ENCODE measurements at regions not wholly inside any gene's neighbourhood (a gene's known extent, or its start where the extent isn't known, plus 50 kb on each side); places are given as distances from the start of the nearest gene placed in this dataset.

DNA sequence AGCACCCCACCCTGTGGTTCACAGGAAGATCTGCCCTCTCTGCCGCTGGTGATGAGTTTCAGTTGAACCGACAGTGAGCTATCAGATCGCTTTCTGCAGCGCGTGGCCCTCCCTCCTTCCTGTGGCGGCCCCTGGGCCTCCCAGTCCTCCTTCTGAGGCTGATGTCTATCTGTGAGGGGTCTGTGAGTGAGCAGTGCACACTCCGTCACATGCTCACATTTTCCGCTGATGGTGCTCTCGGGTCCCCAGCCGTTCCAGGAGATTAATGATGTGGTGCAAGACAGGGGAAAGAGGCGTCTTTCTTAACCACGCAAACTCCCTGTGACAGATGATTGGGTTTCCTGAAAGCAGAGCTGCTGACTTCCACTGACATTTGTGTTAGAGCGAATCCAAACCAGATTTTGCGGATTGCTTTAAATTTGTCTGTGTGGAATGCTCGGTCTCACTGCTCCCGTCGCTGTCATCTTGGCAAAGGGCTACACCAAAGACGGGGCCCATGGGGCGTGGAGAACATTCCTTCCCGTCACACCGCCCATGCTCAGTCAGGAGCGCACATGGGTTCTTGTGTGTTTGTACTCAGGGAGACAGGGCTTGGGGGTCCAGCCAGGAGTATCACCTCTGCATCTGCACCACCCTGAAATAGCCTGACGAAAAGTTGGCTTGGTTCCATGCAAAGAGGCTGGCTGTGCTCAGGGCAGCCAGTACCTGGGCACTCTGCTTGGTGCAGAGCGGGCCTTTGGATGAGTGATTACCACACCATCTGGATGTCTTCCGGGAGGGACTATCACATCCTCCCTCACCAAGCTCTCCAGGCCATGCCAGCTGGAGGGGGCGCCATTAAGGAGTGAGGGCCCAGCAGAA is 154.7 kb upstream of the HS6ST1 start:
- Histone ChIP-seq H3K27me3 (ENCODE audit: low read depth) (peaks cover 9% of the 10 kb centered on the region), H3K36me3 (no peaks in the 10 kb centered on the region), H3K4me1 (peaks cover 25% of the 10 kb centered on the region), H3K9me3 (replicated peaks) (peaks cover 22% of the 10 kb centered on the region), H3K4me3 (peak overlapping the region; percentile 46), H3K27ac (replicated peaks) (peak overlapping the region; percentile 55)
- intact Hi-C loops (cut with micrococcal nuclease), result no loop called here
- no peak for DNase-seq
- TF ChIP-seq, protein P1, sequence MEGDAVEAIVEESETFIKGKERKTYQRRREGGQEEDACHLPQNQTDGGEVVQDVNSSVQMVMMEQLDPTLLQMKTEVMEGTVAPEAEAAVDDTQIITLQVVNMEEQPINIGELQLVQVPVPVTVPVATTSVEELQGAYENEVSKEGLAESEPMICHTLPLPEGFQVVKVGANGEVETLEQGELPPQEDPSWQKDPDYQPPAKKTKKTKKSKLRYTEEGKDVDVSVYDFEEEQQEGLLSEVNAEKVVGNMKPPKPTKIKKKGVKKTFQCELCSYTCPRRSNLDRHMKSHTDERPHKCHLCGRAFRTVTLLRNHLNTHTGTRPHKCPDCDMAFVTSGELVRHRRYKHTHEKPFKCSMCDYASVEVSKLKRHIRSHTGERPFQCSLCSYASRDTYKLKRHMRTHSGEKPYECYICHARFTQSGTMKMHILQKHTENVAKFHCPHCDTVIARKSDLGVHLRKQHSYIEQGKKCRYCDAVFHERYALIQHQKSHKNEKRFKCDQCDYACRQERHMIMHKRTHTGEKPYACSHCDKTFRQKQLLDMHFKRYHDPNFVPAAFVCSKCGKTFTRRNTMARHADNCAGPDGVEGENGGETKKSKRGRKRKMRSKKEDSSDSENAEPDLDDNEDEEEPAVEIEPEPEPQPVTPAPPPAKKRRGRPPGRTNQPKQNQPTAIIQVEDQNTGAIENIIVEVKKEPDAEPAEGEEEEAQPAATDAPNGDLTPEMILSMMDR (IDR thresholded peaks at IDR 0.05; ENCODE audit: borderline replicate concordance), result no peak

DNA sequence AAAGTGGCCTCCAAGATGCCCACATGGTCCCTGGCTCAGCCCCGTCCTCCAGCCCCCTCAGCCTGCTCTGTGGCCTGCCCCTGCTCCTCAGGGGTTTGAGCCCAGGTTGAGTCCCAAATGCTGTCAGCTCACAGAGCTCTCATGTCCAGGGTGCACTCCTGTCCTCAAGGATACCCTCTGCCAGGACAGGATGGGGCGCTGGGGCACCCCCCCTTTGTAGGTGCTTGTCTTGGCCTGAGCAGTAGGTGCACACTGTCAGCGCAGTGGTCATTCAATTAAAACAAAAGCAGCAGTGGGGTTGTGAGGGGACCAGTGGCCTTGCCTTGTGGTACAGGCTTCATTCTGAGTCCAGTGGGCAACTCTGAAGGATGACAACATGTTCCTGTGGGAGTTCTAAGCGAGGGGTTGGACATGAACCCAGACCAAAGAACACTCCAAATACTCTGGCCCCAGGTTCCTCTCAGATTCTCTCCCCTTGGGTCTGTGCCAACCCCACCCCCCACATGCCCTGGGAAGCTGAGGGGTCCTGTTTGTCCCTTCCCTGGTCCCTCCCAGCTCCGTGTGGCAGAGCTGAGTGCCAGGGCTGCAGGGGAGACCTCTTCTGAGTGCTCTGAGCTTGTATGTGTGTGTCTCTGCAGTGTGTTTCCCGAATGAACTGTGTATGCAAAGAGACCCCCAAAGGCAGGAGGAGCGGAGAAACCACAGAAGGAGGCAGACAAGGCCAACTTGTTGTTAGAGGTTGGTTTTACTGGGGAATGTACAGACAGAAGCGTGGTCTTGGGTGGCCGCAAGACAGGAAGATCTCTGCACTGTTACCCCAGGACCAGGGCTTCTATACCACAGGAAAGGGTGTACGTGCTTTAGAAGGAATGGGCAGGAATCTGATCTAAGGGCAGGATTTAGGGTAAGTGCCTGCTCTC is 155.6 kb upstream of the HS6ST1 start:
- TF ChIP-seq, protein P1 (IDR thresholded peaks at IDR 0.05; ENCODE audit: borderline replicate concordance), result no peak
- peaks cover 23% of the 10 kb centered on the region for H3K4me1 ChIP-seq
- DNase-seq, result no peak
- no peak overlapping the region for H3K4me3 ChIP-seq
- H3K27ac ChIP-seq (replicated peaks), result no peak overlapping the region
- peaks cover 9% of the 10 kb centered on the region for H3K27me3 ChIP-seq (ENCODE audit: low read depth)
- peaks cover 14% of the 10 kb centered on the region for H3K9me3 ChIP-seq (replicated peaks)
- H3K36me3 ChIP-seq, result no peaks in the 10 kb centered on the region
- intact Hi-C loops (cut with micrococcal nuclease), result no loop called here

DNA sequence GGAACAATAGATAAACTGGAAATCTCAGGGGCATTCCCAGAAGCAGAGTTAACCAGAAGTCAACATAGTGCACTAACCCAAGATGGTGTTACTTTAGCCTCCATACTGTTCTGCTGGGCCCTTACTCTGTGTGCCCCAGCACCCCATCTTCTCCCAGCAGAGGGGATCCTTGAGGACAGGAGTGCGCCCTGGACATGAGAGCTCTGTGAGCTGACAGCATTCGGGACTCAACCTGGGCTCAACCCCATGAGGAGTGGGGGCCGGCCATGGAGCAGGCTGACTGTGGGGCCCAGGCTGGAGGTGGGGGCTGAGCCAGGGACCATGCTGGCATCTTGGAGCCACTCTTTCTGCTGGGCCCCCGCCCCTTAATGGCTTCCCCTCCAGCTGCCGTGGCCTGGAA is 156.3 kb upstream of the HS6ST1 start:
- Histone ChIP-seq H3K27me3 (ENCODE audit: low read depth) (peaks cover 9% of the 10 kb centered on the region), H3K36me3 (no peaks in the 10 kb centered on the region), H3K4me3 (no peak overlapping the region), H3K9me3 (replicated peaks) (peaks cover 8% of the 10 kb centered on the region), H3K27ac (replicated peaks) (no peak overlapping the region), H3K4me1 (peaks cover 23% of the 10 kb centered on the region)
- TF ChIP-seq, protein P1 (IDR thresholded peaks at IDR 0.05; ENCODE audit: borderline replicate concordance), result no peak
- DNase-seq, result no peak
- intact Hi-C loops (cut with micrococcal nuclease), result no loop called here

DNA sequence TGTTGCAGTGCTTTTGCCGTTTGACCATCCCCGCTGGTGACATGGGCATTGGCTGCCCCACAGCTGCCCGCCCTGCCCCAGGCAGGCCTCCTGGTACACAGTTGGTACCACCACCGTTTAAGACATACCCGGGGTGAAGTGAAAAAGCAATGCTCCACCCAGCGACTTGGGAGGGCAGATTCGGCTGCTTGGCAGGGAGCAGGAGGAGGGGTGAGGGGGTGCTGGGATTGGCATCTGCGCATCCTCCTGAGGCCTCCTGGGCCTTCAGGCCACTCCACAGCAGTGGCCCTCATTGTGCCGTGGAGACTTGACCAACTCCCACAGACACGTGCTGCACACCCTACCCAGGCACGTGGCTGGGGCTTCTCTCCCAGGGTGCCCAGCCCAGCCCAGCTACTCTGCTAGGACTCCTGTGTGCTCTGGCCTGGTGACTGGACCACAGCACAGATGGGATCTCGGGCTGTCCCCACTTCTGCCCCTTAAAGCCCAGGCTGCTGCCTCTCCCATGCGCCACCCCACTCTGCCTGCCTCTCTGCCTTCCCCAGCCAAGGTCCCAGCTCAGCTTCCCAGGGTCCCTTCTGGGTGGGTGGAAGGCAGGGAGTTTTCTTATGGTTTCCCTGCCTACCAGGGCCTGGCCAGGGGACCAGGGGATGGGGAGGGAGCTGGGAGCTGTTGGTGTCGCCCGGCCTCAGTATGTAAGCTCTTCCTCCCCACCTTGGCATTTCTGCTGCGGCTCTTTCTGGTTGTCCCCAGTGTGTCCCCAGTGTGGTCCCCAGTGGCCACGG is 157.0 kb upstream of the HS6ST1 start:
- intact Hi-C loops (cut with micrococcal nuclease), result no loop called here
- H3K4me1 ChIP-seq, result peaks cover 23% of the 10 kb centered on the region
- DNase-seq, result no peak
- no peaks in the 10 kb centered on the region for H3K36me3 ChIP-seq
- peaks cover 9% of the 10 kb centered on the region for H3K27me3 ChIP-seq (ENCODE audit: low read depth)
- H3K9me3 ChIP-seq (replicated peaks), result peaks cover 1% of the 10 kb centered on the region
- H3K4me3 ChIP-seq, result no peak overlapping the region
- TF ChIP-seq, protein P1 (IDR thresholded peaks at IDR 0.05; ENCODE audit: borderline replicate concordance), result no peak
- no peak overlapping the region for H3K27ac ChIP-seq (replicated peaks)

Measured in left ventricle myocardium inferior (tissue), 1 donor.